Right lobe of liver (tissue), 4 donors: ENCODE measurements at regions not wholly inside any gene's neighbourhood (a gene's known extent, or its start where the extent isn't known, plus 50 kb on each side); places are given as distances from the start of the nearest gene placed in this dataset.

Experiments
- POLR2A ChIP-seq: fragments of 450-650 bp; IDR thresholded peaks from one replicate; pipeline ENCODE4 v1.6.1; 2017; ENCODE audit warnings: antibody characterized with exemption, mild to moderate bottlenecking
- TF ChIP-seq, protein P1 (sequence below), 4 donors: fragments of 200-600 bp in 3 of 4; fragments of 450-650 bp in 1 of 4; IDR thresholded peaks; one replicate each; pipeline versions ENCODE4 v1.5.1 to v1.8.0; 2016 to 2022; ENCODE audit warnings: antibody characterized with exemption in 4 of 4, mild to moderate bottlenecking in 2 of 4
- donor health status: DM: no; HTN: no; CAD: no.
- donor health status: DM: no; HTN: no; CAD: no.
- donor health status: DM: no; HTN: yes; CAD: no.

DNA sequence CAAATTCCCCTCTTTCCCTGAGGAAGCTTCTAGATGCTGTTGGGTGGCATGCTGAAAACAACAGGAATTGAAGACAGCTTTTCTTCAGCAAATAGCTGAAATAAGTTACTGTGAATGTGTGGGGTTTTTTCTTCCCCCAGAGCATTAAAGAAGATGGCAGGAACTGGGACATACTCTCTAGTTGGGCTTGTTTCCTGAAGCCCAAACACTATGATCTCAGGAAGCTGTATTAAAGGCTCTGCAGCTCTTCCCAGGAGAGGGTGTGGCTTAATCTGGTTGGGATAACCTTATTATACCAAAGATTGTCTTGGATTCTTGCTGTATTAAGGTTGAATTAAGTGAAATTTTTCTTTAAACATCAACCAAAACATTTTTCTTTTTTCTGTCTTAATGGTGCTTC, 64.9 kb upstream of the LMO4 start:
- TF ChIP-seq, protein P1, sequence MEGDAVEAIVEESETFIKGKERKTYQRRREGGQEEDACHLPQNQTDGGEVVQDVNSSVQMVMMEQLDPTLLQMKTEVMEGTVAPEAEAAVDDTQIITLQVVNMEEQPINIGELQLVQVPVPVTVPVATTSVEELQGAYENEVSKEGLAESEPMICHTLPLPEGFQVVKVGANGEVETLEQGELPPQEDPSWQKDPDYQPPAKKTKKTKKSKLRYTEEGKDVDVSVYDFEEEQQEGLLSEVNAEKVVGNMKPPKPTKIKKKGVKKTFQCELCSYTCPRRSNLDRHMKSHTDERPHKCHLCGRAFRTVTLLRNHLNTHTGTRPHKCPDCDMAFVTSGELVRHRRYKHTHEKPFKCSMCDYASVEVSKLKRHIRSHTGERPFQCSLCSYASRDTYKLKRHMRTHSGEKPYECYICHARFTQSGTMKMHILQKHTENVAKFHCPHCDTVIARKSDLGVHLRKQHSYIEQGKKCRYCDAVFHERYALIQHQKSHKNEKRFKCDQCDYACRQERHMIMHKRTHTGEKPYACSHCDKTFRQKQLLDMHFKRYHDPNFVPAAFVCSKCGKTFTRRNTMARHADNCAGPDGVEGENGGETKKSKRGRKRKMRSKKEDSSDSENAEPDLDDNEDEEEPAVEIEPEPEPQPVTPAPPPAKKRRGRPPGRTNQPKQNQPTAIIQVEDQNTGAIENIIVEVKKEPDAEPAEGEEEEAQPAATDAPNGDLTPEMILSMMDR (IDR thresholded peaks at IDR 0.05), result no peak
- TF ChIP-seq POLR2A, result no peak
